GM19351 (cell line): ENCODE measurements at regions not wholly inside any gene's neighbourhood (a gene's known extent, or its start where the extent isn't known, plus 50 kb on each side); places are given as distances from the start of the nearest gene placed in this dataset.

Source experiments
- ATAC-seq: cut with Tn5 transposase; IDR thresholded peaks from one replicate; pipeline ENCODE4 v1.9.1; 2021; ENCODE audit warnings: mild to moderate bottlenecking, moderate library complexity; ENCODE audit not compliant: unreplicated experiment

DNA sequence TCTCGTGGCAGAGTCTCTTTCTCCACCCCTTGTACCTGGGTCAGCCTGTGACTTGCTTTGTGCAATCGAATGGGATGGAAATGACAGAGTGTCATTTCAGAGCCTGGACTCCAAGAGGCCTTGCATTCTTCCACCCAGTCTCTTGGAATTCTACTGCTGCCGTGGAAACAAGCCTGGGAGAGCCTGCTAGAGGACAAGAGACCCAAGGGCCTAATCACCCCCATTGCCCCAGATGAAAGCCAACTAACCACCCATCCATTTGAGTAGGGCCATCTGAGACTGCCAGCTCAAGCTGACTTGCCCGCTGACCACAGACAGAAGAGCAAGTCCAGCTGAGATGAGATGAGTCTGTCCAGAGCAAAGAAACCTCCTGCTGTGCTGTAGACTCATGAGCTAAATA, 201.6 kb downstream of the PTPRU start:
- no peak for ATAC-seq

GRCh38 chr1:29436181-29436785, 200.0 kb downstream of the PTPRU start:
- no peak for ATAC-seq

- ATAC-seq = no peak
These were observed 197.5 kb downstream of the PTPRU start for GRCh38 chr1:29433830-29434229.

DNA sequence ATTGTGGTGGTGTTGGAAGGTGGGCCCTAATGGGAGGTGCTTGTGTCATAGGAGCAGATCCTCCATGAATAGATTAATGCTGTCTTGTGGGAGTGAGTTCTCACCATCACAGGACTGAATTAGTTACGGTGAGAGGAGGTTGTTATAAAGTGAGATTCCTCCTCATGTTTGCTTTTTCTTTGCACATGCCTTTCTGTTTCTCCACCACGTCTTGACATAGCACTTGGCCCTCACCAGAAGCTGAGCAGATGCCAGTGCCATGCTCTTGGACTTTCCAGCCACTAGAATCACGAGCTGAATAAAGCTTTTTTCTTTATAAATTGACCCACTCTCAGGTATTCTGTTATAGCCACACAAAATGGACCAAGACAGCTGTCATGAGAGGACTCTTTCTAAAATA, 194.8 kb downstream of the PTPRU start:
- no peak for ATAC-seq

GRCh38 chr1:29429656-29430055, 193.3 kb downstream of the PTPRU start:
- ATAC-seq = no peak

DNA sequence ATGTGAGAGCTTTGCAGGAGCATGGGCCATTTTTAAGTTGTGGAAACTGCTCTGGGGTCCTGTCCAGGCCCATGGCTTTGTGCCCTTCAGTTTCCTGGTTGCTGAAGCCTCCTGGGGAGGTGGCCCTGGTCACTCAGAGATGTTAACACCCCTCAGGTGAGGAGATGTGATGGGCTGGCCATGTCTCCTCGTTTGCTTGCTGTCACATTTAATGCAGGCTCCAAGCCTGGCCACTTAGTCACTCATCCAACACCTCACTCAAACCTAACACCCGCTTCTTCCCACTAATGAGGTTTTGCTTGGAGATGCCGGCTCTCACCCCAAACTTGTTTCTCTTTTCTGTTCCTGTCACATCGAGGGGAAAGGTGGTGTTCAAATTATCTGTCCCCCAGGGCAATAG, 192.7 kb downstream of the PTPRU start:
- no peak for ATAC-seq

DNA sequence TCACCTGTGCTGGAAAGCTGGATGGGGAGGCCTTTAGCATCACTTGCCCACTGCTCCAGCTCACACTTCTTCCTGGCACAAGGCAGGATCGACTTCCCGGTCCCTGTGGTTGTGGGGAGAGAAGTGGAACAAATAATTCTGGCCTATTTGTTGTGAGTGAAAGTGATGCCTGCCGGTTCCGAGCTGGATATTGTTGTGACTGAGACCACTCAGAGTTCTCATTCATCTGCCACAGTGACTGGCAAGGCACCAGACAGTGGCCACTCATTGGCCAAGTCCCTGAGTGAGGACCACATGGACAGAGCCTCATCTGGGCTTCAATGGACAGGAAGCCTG, 191.9 kb downstream of the PTPRU start:
- no peak for ATAC-seq

- no peak for ATAC-seq
These were observed 191.4 kb downstream of the PTPRU start for GRCh38 chr1:29427614-29428279.

DNA sequence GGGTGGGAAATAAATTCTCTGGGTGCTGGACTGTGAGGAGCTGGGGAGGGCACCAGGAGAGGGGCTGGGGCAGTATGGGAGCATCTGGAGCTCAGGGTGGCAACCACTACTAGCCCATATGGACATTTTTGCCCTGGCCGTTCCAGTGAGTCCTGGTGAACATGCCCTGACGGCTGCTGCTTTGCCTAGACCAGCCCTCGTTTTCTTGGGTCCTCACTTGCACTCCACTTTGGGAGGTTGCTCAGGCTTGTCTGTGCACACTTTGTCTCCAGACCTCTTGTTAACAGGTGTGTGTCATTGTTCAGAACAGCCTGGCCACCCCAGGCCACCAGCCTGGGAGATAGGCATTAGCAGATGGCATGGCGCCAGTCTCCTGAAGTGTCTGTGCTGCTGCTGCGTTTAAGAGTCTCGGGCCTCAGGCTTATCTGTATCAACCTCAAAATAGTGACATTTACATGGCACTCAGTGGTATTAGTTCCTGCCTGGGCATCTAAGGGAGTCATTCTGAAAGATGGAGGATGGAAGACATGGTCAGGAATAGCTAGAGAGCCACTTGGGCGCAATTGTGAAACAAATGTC, 190.5 kb downstream of the PTPRU start:
- no peak for ATAC-seq

DNA sequence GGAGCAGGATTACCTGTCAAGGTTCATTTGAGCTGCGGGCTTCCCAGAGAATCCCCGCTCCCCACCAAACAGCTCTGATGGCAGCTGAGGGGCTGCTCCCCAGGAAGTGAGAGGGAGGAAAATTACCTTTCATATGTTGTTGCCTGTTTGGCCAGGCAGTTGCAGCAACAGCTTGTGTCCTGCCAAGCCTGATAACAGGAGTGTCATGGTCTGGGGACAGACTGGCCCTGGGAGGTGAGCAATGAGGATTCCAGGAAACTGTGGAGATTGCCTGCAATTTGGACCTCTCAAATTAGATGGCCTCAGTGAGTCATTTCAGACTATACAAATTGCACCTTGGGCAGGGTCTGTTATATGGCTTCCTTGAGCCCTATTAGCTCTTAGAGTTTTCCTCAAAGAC, 189.3 kb downstream of the PTPRU start:
- no peak for ATAC-seq

GRCh38 chr1:29424266-29424665, 187.9 kb downstream of the PTPRU start:
- ATAC-seq = no peak

DNA sequence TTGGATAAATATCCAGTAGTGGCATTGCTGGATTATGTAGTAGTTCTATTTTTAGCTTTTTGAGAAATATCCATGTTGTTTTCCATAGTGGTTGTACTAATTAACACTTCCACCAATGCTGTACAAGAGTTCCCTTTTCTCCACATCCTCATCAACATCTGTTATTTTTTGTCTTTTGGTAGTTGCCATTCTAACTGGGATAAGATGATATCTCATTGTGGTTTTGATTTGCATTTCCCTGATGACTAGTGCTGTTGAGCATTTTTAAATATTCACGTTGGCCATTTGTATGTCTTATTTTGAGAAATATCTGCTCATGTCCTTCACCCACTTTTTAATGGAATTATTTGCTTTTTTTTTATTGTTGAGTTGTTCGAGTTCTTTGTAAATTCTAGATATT, 183.9 kb downstream of the PTPRU start:
- ATAC-seq = no peak

- no peak for ATAC-seq
These were observed 181.6 kb downstream of the PTPRU start for GRCh38 chr1:29417971-29418370.

DNA sequence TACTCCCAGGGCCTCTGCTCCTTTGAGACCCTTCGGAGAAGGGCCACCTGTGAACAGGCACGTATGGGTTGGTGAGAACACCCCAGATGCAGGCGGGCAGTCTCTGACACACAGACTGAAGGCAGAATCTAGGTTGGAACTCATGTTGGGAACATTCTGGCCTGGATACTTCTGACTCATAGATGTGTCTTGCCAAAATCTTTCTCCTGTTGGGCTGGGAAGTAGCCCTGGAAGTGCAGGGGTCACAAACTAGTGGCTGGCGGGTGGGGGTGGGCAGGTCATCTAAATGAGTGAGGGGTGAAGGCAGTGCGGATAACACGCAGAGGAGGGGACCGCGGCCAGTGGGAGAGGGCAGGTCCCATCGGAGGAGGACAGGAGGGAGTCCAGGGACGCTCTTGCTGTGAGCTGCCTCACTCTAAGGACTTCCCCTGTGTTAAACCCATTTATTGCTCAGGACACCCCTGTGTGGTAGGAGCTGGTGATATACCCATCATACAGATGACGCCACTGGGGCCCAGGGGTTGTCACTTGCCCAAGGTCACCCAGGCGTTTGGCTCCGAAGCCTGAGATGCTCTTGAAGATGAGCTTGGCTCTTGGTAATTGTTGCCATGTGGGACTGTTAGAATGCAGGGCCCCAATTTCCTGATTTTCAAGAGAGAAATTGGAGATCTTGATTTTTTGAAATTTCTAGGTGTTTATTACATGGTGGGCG, 181.0 kb downstream of the PTPRU start:
- ATAC-seq = no peak

- no peak for ATAC-seq
These were observed 180.2 kb downstream of the PTPRU start for GRCh38 chr1:29416267-29417146.

DNA sequence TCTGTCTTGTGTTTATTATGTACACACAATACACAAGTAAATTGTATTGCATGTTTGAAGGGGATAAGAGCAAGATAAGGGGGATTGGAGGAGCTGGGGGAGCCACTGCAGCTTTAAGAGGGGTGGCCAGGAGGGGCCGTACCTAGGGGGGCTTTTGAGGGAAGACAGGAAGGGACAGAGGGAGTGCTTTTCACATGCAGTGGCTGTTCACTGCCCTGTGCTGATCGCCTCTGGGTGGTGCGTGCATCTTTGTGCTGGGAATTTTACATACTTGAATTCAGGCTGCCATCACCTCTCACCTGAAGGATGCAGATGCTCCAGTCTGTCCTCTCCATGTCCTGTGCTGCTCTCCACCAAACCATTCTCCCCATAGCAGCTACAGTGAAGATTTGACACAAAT, 179.5 kb downstream of the PTPRU start:
- ATAC-seq = no peak

DNA sequence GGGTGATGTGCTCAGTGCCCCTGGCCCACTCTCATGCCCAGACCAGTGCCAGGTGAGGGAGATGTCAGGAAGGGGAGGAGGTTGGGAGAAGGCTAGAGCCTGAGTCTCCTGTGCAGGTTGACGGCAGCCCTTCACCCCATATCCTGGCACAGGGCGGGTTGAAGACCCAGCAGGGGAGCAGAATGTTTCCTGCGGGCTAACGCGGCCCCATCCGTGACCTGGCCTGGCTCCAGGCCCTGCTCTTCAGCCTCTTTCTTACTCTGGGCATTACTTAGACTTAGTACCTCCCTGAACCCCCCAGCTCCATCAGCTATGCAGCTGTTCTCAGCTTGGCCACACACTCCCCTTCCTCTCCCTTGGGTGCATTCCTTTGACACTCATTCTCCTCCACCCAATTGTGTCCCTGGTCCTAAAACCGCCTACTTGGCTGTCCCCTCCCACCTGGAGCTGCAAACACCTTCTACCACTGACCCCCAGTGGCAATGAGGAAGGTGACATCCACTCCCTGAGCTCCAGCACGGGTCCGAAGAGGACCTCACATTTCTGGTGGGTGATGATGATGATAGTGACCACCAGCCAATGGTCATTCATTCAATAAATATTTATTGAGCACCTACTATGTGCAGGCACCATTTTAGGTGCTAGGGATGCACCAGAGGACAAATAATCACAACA, 179.0 kb downstream of the PTPRU start:
- ATAC-seq = no peak

GRCh38 chr1:29414086-29414485, 177.8 kb downstream of the PTPRU start:
- no peak for ATAC-seq

DNA sequence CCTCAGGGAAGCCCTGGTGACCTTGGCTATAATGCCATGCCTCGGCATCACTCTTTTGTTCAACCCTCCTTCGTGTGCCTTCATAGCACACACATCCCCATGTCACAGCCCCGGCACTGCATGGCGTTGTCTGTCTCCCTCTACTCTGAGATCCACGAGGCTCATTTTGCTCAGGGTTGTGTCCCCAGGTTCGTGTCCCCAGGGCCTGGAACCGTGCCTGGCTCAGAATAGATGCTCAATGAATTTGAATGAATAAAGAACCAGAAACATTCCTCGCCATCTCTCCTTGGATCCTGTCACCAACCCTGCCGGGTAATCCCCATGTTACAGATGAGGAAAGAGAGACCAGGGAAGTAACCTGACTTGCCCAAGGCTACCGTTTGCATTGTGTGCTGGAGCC, 177.3 kb downstream of the PTPRU start:
- ATAC-seq = no peak

DNA sequence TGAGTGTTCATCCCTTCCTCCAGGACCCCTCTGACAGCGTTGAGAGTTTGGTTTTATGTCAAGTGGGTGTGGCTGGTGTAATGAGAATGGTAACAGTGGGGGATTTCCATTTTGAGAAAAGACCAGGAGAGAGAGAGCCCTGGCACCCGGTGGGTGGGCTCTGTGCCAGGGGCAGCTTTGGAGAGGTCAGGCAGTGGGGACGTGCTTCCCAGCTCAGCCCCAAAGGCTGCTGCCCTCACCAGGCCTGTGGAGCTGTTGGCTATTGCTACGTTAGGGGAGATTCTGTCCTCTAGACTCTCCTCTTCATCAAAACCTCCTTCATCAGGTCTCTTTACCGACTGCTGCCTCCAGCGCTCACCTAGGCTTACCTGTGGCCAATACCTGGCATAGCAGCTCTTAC, 176.3 kb downstream of the PTPRU start:
- no peak for ATAC-seq

DNA sequence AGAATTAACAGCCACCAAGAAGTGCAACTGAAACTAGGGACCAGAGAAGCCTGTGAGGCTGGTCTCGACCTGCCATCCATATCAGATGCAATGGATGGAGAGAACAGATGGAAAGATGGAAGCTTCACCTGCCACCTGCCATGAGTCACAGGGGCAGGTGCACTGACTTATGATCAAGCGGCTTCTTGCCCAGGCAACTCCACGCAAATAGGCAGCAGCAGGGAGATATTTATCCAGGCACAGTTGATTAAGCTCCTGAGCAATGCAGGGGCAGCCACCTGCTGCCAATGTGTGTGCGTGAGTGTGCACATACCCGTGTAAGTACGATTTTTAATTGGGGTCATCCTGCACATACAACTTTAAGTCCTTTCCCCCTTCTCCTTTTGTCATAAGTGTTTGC, 174.2 kb downstream of the PTPRU start:
- ATAC-seq = no peak
